Astrocyte (in vitro differentiated cells and primary cell): ENCODE measurements at regions not wholly inside any gene's neighbourhood (a gene's known extent, or its start where the extent isn't known, plus 50 kb on each side); places are given as distances from the start of the nearest gene placed in this dataset.

Experiments
- EZH2 ChIP-seq: IDR thresholded peaks from 2 replicates; pipeline ENCODE4 v1.6.1; 2012; ENCODE audit warnings: mild to moderate bottlenecking, low read length, inconsistent platforms; ENCODE audit not compliant: insufficient read depth
- TF ChIP-seq, protein P1 (sequence below): IDR thresholded peaks from 2 replicates; pipeline ENCODE4 v1.5.1; 2011; ENCODE audit warnings: low read depth, mild to moderate bottlenecking, inconsistent platforms, low read length, moderate library complexity; ENCODE audit not compliant: insufficient read depth

DNA sequence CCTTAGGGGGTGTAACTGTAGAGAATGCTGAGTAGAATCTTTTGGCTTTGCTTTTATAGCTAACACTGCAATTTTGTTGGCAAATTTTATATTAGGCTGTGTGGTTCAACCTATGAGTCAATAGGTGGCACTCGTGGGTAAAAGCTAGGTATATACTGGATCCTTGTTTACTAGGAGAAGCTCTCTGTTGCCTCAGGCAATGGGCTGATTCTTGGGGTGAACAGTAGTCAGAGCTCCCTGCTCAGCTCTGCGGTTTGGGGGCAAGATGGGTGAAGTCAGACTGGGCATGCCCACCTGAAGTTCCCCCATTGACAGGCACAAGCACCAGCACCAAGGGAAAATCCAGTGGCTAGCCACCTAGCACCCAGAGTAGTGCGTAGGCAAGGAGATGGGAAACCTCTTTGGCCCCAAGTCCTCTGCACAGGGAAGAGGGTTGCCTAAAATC is 238.7 kb downstream of the FAM181B start:
- TF ChIP-seq, protein P1, sequence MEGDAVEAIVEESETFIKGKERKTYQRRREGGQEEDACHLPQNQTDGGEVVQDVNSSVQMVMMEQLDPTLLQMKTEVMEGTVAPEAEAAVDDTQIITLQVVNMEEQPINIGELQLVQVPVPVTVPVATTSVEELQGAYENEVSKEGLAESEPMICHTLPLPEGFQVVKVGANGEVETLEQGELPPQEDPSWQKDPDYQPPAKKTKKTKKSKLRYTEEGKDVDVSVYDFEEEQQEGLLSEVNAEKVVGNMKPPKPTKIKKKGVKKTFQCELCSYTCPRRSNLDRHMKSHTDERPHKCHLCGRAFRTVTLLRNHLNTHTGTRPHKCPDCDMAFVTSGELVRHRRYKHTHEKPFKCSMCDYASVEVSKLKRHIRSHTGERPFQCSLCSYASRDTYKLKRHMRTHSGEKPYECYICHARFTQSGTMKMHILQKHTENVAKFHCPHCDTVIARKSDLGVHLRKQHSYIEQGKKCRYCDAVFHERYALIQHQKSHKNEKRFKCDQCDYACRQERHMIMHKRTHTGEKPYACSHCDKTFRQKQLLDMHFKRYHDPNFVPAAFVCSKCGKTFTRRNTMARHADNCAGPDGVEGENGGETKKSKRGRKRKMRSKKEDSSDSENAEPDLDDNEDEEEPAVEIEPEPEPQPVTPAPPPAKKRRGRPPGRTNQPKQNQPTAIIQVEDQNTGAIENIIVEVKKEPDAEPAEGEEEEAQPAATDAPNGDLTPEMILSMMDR: peak; percentile 6
- no peak for TF ChIP-seq EZH2
